ENCODE measurements at regions not wholly inside any gene's neighbourhood (a gene's known extent, or its start where the extent isn't known, plus 50 kb on each side); places are given as distances from the start of the nearest gene placed in this dataset.

DNA sequence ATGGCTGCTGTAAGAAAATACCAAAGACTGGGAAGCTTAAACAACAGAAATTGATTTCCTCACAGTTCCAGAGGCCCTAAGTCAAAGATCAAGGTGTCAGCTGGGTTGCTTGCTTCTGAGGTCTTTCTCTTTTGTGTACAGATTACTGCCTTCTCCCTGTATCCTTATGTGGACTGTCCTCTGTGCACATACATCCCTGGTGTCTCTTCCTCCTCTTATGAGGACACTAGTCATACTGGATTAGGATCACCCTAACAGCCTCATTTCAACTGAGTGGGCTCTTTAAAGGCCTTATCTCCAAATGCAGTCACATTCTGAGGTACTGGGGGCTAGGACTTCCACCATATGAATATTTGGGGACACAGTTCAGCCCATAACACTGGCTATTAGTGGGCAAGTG, 130.0 kb upstream of the DTNBP1 start:
- Histone ChIP-seq H3K4me1 (ENCODE audit: control insufficient read depth, insufficient read depth, low read length) (no peaks in the 10 kb centered on the region; the same call in 1 of the 2 replicates), H3K4me3 (ENCODE audit: low read depth, low read length) (no peak overlapping the region), H3K9ac (ENCODE audit: low read length) (no peak overlapping the region), H3K27me3 (ENCODE audit: control insufficient read depth, insufficient read depth, low read length) (no peaks in the 10 kb centered on the region), H3K27ac (ENCODE audit: low read depth, low read length) (no peak overlapping the region), H3K36me3 (ENCODE audit: control insufficient read depth, insufficient read depth, low read length) (no peaks in the 10 kb centered on the region), H3K9me3 (ENCODE audit: control insufficient read depth, insufficient read depth, low read depth, low read length) (peaks cover 9% of the 10 kb centered on the region; the same call in 1 of the 2 replicates)

DNA sequence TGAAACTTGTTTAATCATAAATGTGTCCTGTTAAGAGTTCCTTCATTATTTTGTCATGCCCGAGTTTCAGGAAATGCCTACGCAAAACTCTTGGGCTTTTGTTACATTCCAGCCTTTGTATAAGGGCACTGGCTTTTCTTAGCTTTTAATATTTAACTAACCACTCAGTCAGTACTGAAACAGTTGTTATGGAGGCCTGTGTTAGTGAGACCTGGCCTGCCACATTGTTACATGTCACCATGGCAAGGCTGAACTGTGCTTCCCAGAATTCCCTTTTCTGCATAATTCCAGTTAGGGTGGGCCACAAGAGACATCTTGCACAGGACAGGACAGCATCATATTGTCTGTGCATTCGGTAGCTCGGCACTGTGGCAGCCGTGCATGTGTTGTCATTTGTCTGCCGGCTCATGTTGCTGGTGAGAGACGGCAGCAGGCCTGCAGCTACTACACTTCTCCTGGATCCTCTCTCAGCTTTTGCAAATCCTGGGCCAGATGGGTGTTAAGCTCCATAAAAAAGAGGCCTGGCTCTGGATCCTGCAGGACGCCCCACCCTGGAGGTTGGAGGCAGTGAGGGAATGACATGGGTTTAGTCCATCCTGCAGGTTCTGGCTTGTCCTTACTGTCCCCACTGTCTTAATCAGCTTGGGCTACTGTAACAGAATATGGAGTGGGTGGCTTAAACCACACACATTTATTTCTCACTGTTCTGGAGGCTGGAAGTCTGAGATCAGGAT, 128.8 kb upstream of the DTNBP1 start:
- Histone ChIP-seq H3K9me3 (ENCODE audit: control insufficient read depth, insufficient read depth, low read depth, low read length) (0 out of 2 replicates have a peak, but pooled peaks cover 4% of the 10 kb centered on the region), H3K4me1 (ENCODE audit: control insufficient read depth, insufficient read depth, low read length) (no peaks in the 10 kb centered on the region; the same call in 1 of the 2 replicates), H3K27ac (ENCODE audit: low read depth, low read length) (no peak overlapping the region), H3K27me3 (ENCODE audit: control insufficient read depth, insufficient read depth, low read length) (no peaks in the 10 kb centered on the region), H3K36me3 (ENCODE audit: control insufficient read depth, insufficient read depth, low read length) (no peaks in the 10 kb centered on the region), H3K4me3 (ENCODE audit: low read depth, low read length) (no peak overlapping the region), H3K9ac (ENCODE audit: low read length) (no peak overlapping the region)

DNA sequence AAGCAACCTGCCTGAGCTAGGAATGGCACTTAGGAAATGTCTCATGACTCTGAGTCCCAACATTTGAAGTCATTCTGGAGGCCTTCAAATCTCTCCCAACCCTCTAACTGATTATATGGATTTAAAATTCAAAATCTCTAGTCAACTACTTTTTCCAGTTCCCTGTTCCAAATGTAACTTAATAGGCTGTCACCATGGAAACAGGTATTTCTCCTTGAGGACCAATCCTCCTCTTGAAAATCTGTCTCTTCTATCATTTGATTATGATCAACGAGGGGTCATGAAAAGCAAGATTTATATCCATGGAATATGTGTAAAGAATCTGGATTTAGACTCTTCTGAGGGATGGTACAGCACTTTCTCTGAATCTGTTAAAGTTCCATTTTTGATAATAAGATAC, 127.3 kb upstream of the DTNBP1 start:
- no peaks in the 10 kb centered on the region for H3K36me3 ChIP-seq (ENCODE audit: control insufficient read depth, insufficient read depth, low read length)
- no peaks in the 10 kb centered on the region; the same call in 1 of the 2 replicates for H3K4me1 ChIP-seq (ENCODE audit: control insufficient read depth, insufficient read depth, low read length)
- 0 out of 2 replicates have a peak, but pooled peaks cover 4% of the 10 kb centered on the region for H3K9me3 ChIP-seq (ENCODE audit: control insufficient read depth, insufficient read depth, low read depth, low read length)
- H3K27ac ChIP-seq (ENCODE audit: low read depth, low read length): no peak overlapping the region
- no peak overlapping the region for H3K9ac ChIP-seq (ENCODE audit: low read length)
- H3K4me3 ChIP-seq (ENCODE audit: low read depth, low read length): no peak overlapping the region
- no peaks in the 10 kb centered on the region for H3K27me3 ChIP-seq (ENCODE audit: control insufficient read depth, insufficient read depth, low read length)

DNA sequence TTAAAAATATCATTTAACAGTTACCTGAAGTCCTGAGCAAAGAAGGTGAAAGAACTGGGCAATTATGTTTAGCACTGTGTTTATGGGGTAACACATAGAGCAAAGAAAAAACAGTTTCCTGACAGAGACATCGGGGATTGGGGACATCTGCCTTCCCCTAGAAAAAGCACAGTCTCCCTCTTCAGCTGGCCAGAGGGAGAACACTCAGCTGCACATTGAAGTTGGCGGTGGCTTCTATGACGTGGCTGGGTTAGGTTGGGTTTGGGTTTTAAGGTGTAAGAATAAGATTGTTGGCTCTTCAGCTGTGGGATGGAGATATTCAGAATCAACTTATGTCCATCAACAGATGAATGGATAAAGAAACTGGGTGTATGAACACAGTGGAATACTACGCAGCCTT, 124.0 kb upstream of the DTNBP1 start:
- H3K4me1 ChIP-seq (ENCODE audit: control insufficient read depth, insufficient read depth, low read length): no peaks in the 10 kb centered on the region
- no peak overlapping the region for H3K9ac ChIP-seq (ENCODE audit: low read length)
- no peak overlapping the region for H3K4me3 ChIP-seq (ENCODE audit: low read depth, low read length)
- H3K27ac ChIP-seq (ENCODE audit: low read depth, low read length): no peak overlapping the region
- H3K36me3 ChIP-seq (ENCODE audit: control insufficient read depth, insufficient read depth, low read length): no peaks in the 10 kb centered on the region
- 0 out of 2 replicates have a peak, but pooled peaks cover 4% of the 10 kb centered on the region for H3K9me3 ChIP-seq (ENCODE audit: control insufficient read depth, insufficient read depth, low read depth, low read length)
- H3K27me3 ChIP-seq (ENCODE audit: control insufficient read depth, insufficient read depth, low read length): no peaks in the 10 kb centered on the region

DNA sequence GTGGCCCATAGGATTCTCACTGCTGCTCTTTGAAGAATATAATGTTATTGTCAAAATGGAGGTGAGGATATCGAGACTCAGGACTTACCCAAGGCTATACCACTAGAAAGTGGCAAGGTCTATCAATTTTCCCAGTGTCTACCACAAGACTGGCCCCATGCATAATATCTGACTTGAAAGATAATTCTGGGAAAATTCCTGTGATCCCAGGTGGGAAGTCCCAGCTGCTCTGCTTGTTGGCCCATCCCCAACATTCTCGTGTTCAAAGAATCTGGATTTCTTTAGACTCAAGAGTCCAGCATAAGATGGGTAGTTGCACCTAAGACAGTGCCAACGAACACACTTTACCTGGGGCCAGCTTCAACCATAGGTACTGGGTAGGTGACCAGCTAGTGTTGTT, 120.7 kb upstream of the DTNBP1 start:
- no peak overlapping the region for H3K9ac ChIP-seq (ENCODE audit: low read length)
- no peaks in the 10 kb centered on the region for H3K36me3 ChIP-seq (ENCODE audit: control insufficient read depth, insufficient read depth, low read length)
- no peaks in the 10 kb centered on the region for H3K4me1 ChIP-seq (ENCODE audit: control insufficient read depth, insufficient read depth, low read length)
- no peaks in the 10 kb centered on the region for H3K27me3 ChIP-seq (ENCODE audit: control insufficient read depth, insufficient read depth, low read length)
- no peak overlapping the region for H3K27ac ChIP-seq (ENCODE audit: low read depth, low read length)
- H3K4me3 ChIP-seq (ENCODE audit: low read depth, low read length): no peak overlapping the region
- 0 out of 2 replicates have a peak, but pooled peaks cover 4% of the 10 kb centered on the region for H3K9me3 ChIP-seq (ENCODE audit: control insufficient read depth, insufficient read depth, low read depth, low read length)

DNA sequence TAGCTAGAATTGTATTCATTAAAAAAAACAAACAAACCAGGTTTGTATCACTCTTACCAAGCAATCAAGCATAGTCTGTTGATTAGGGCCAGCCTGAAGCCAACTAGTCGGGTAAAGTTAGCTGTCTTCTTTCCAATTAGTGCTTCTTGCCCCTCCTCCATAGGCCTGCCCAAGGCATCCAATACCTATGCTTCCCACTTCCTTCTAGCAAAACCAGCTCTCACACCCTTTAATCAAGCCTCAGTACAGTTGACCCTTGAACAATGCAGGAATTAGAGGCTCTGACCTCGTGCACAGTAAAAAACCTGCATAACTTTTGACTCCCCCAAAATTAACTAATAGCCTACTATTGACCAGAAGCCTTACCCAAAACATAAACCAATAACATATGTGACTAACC, 119.1 kb upstream of the DTNBP1 start:
- Histone ChIP-seq H3K27ac (ENCODE audit: low read depth, low read length) (no peak overlapping the region), H3K4me3 (ENCODE audit: low read depth, low read length) (no peak overlapping the region), H3K4me1 (ENCODE audit: control insufficient read depth, insufficient read depth, low read length) (peaks cover 4% of the 10 kb centered on the region; the same call in 1 of the 2 replicates), H3K9ac (ENCODE audit: low read length) (no peak overlapping the region), H3K9me3 (ENCODE audit: control insufficient read depth, insufficient read depth, low read depth, low read length) (0 out of 2 replicates have a peak, but pooled peaks cover 1% of the 10 kb centered on the region), H3K27me3 (ENCODE audit: control insufficient read depth, insufficient read depth, low read length) (no peaks in the 10 kb centered on the region), H3K36me3 (ENCODE audit: control insufficient read depth, insufficient read depth, low read length) (no peaks in the 10 kb centered on the region)

DNA sequence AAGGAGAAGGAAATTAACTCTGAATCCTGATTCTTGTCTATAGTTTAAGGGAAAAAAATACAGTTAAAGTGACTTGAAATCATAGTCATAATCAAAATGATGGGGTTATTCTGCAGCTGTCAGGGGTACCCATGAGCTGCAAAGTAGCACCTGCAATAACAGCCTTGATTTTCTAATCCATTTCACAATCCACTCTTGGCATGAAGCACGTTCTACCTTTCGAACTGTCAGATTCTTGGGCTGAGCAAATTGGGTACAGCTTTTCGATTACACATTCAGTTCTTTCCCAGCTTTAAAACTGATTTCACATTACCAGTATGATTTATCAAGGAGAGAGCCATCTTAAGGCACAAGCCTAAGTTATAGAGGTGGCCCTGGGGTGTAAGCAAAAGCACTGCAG, 118.5 kb upstream of the DTNBP1 start:
- no peaks in the 10 kb centered on the region for H3K9me3 ChIP-seq (ENCODE audit: control insufficient read depth, insufficient read depth, low read depth, low read length)
- H3K27me3 ChIP-seq (ENCODE audit: control insufficient read depth, insufficient read depth, low read length): no peaks in the 10 kb centered on the region
- no peak overlapping the region for H3K27ac ChIP-seq (ENCODE audit: low read depth, low read length)
- no peak overlapping the region for H3K4me3 ChIP-seq (ENCODE audit: low read depth, low read length)
- no peaks in the 10 kb centered on the region for H3K36me3 ChIP-seq (ENCODE audit: control insufficient read depth, insufficient read depth, low read length)
- no peak overlapping the region for H3K9ac ChIP-seq (ENCODE audit: low read length)
- peaks cover 4% of the 10 kb centered on the region; the same call in 1 of the 2 replicates for H3K4me1 ChIP-seq (ENCODE audit: control insufficient read depth, insufficient read depth, low read length)

DNA sequence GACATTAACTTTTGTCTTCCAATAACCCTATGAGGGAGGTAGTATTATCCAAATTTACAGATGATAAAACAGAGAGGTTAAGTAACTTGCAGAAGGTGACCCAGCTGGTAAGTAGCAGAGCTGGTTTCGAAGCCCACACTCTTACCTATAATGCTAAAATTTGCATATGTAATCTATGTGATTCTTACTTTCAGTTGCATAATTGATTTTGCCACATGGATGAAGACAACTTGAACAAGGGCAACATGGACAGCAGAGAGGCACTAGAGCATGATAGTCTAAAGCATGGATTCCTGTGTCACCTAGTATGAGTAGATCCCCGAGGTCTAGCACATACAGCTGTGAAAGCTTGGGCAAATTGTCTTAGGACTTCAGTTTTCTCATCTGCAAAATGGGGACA, 117.6 kb upstream of the DTNBP1 start:
- Histone ChIP-seq H3K36me3 (ENCODE audit: control insufficient read depth, insufficient read depth, low read length) (no peaks in the 10 kb centered on the region), H3K9ac (ENCODE audit: low read length) (no peak overlapping the region), H3K27ac (ENCODE audit: low read depth, low read length) (no peak overlapping the region), H3K27me3 (ENCODE audit: control insufficient read depth, insufficient read depth, low read length) (no peaks in the 10 kb centered on the region), H3K4me3 (ENCODE audit: low read depth, low read length) (no peak overlapping the region), H3K4me1 (ENCODE audit: control insufficient read depth, insufficient read depth, low read length) (peaks cover 4% of the 10 kb centered on the region; the same call in 1 of the 2 replicates), H3K9me3 (ENCODE audit: control insufficient read depth, insufficient read depth, low read depth, low read length) (no peaks in the 10 kb centered on the region)

DNA sequence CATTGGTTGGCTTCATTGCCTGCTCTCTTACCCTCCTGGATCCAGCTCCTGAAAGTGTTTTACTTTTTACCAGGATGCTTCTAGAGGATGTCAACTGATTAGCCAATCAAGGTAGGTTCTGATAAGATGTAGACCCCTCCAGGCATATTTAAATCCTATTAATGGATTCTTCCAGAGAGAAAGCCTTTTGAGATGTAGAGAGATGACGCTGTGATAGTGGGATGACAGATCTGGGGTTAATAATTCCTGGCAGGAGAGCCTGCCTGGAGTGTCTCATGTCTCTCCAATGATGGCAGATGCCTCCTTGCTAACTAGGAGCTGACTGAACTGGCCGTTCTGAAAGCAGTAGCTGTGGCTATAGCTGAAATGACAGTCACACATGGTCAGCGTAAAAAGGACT, 116.9 kb upstream of the DTNBP1 start:
- Histone ChIP-seq H3K4me3 (ENCODE audit: low read depth, low read length) (no peak overlapping the region), H3K9ac (ENCODE audit: low read length) (no peak overlapping the region), H3K36me3 (ENCODE audit: control insufficient read depth, insufficient read depth, low read length) (no peaks in the 10 kb centered on the region), H3K27ac (ENCODE audit: low read depth, low read length) (no peak overlapping the region), H3K4me1 (ENCODE audit: control insufficient read depth, insufficient read depth, low read length) (peaks cover 4% of the 10 kb centered on the region; the same call in 1 of the 2 replicates), H3K27me3 (ENCODE audit: control insufficient read depth, insufficient read depth, low read length) (no peaks in the 10 kb centered on the region), H3K9me3 (ENCODE audit: control insufficient read depth, insufficient read depth, low read depth, low read length) (no peaks in the 10 kb centered on the region)

DNA sequence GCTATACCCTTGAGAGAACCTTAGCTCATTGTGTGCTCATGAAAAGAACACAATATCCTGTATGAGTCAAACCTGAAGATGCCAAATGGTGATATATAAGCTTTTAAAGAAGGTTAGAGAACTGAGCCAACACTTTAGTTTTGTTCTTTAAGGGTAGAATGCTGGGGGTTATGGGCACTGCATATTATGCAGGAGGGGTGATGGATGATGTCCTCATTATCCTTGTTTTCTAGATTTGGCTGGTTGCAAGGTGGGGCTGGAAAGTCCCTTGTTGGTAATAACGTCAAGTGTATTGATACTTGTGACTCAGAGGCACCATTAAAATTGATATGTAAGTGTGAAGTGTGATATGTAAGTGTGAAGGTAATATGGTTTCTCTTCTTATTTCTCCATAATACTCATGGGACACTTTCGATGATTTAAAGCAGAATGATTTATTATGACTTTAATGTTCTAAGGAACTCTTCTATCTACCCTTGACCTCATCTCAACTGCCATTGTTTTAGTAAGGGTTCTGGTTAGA, 113.7 kb upstream of the DTNBP1 start:
- H3K9me3 ChIP-seq (ENCODE audit: control insufficient read depth, insufficient read depth, low read depth, low read length): no peaks in the 10 kb centered on the region
- peaks cover 4% of the 10 kb centered on the region; the same call in 1 of the 2 replicates for H3K4me1 ChIP-seq (ENCODE audit: control insufficient read depth, insufficient read depth, low read length)
- no peak overlapping the region for H3K9ac ChIP-seq (ENCODE audit: low read length)
- no peaks in the 10 kb centered on the region; the same call in 1 of the 2 replicates for H3K27me3 ChIP-seq (ENCODE audit: control insufficient read depth, insufficient read depth, low read length)
- H3K36me3 ChIP-seq (ENCODE audit: control insufficient read depth, insufficient read depth, low read length): no peaks in the 10 kb centered on the region
- no peak overlapping the region for H3K4me3 ChIP-seq (ENCODE audit: low read depth, low read length)
- H3K27ac ChIP-seq (ENCODE audit: low read depth, low read length): no peak overlapping the region

DNA sequence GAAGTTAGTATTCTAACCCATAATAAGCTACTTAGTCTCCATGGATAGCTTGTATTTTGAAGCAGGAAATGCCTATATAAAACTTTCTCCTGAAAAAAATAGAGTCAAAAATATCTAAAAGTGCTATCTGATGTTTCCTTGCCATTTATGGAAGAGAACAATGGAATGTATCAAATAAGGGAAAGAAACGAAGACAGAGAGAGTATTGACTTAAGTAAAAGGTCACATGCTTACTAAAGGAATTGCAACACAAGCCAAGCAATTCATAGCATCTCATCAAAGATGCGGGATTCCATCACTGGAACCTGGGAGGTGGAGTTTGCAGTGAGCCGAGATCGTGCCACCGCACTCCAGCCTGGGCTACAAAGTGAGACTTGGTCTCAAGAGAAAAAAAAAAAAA, 112.9 kb upstream of the DTNBP1 start:
- Histone ChIP-seq H3K4me3 (ENCODE audit: low read depth, low read length) (no peak overlapping the region), H3K9me3 (ENCODE audit: control insufficient read depth, insufficient read depth, low read depth, low read length) (no peaks in the 10 kb centered on the region), H3K36me3 (ENCODE audit: control insufficient read depth, insufficient read depth, low read length) (no peaks in the 10 kb centered on the region), H3K27ac (ENCODE audit: low read depth, low read length) (no peak overlapping the region), H3K9ac (ENCODE audit: low read length) (no peak overlapping the region), H3K27me3 (ENCODE audit: control insufficient read depth, insufficient read depth, low read length) (no peaks in the 10 kb centered on the region; the same call in 1 of the 2 replicates), H3K4me1 (ENCODE audit: control insufficient read depth, insufficient read depth, low read length) (peaks cover 4% of the 10 kb centered on the region; the same call in 1 of the 2 replicates)
